NCI-H526 (cell line): ENCODE measurements at regions not wholly inside any gene's neighbourhood (a gene's known extent, or its start where the extent isn't known, plus 50 kb on each side); places are given as distances from the start of the nearest gene placed in this dataset.

Experiments used
- DNase-seq, 2 experiments: peaks; one replicate each; lab custom pipeline; 2025; lab: John Stamatoyannopoulos, UW

DNA sequence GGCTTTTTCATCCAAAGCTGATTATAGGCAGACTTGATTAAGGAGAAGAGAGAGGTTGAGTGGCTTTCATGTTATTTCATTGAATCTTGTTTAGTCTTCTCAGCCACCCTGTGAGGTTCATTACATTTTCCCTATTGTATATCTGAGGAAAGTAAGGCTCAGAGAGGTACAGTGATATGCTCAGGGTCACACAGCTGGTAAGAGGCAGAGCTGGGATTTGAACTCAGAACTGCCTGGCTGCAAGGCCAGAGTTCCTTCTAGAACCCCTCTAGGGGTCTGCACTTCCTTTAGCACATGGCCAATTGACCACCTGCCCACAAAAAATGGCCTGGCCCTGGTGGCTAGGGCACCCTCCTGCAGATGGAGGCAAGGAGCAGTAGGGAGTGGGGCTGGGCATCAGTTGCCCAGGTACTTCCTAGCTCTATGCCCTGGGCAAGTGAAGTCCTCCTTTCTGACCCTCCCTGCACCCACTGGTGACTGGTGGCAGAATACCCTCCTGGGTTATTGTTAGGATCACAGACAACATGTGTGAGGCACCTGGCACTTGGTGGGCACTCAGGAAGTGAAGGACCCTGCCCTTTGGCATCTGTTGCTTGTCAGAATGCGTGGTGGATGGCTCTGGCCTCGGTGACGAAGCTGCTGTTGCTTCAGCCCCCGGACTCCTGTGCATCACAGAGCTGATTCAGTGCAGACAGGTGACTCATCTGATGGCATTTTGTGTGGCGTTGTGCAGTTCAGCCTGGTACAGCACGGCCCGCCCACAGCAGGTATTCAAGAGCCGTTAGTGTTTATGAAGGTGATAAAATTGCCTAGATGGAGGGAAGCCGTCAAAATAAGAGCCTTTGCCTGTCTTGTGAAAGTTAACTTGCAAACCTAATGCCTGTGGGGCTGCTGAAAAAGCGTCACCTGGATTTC, 115.8 kb downstream of the SLC25A47 start:
- DNase-seq: peak; percentile 60 to 67

DNA sequence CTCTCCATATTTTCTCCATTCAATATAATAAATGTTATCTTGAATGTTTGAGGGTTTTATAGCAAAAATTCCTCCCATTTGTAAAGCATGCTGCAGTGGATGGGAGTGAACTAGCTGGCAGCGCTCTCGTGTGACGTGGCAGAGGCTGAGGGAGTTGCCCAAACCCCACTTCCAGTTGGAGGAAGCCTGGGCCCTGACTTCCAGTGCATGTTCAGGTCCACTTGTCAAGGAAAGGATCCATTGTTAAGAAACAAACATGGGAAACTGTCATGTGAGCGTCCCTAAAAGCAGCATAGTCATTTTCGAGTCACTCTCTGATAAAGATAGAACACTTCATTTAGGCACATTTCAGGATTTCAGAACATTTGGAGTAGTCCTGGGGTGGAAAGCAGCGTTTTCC, 116.6 kb downstream of the SLC25A47 start:
- no peak for DNase-seq

DNA sequence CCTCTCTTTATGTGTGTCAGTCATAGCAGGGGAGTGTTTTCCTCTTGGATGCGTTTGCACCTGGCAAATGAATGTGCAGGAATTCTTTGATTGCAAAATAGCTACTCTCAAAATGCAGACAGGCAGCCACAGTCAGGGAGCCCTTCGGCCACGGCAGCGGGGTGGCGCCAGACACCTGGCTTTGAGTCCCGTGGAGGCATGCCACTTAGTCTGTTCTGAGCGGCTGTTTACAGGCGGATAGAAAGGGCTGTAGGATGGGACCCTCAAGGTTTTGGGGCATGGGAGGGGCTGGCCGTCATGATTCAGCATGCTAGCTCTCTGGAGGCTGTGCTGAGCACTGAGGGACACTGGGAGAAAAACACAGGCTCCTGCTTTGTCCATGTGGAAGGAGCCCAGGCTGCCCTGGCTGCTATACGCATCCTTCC, 117.1 kb downstream of the SLC25A47 start:
- DNase-seq: peak; percentile 51 to 92

DNA sequence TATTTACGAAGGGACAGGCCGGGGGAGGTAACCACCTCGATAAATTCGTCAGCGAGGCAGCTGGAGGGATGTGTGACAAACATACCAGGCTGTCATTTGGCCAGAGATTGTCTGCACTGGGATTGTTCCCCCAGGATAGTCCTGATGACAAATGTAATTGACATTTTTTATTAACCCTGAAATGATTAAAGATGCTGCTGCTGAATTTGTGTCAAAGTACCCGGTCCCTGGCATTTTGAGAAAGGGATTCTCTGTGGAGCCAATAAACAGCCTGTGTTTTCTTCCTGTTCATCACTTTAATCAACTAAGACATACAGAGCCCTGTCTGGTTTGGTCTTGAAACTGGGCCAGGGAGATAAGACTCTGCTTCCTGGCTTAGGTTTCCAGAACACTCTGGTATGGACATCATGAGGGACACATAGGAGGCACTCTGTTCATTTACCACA, 117.6 kb downstream of the SLC25A47 start:
- no peak for DNase-seq

DNA sequence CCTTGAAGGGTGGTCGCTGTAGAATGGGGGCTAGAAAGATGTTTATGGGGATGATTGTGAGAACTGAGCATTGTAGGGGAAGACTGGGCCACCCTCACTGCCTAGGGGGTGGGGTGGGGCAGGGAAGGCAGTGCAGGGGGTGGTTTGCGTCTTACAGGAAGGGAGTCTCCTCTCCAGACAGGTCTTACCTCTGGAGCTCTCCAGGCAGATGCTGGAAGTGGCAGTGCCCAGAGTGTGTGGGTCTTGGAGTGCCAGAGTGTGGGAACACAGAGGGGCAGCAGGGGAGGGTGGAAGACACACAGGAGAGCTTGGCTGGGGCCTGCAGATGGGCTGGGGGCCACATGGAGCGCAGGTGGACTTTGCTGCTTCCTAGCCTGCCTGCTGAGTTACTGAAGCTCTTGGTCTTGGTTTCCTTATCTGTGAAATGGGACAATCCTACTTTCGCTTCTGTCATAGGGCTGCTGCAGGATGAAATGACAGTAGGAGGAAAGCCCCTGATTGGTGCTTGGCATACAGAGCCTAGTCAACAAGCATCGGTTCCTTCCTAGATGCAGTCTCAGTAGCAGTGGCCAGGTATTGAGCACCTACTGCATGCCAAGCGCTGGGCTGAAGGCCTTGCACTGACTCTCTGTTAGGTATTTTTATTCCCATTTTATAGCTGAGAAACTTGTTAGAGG, 118.3 kb downstream of the SLC25A47 start:
- DNase-seq: no peak

DNA sequence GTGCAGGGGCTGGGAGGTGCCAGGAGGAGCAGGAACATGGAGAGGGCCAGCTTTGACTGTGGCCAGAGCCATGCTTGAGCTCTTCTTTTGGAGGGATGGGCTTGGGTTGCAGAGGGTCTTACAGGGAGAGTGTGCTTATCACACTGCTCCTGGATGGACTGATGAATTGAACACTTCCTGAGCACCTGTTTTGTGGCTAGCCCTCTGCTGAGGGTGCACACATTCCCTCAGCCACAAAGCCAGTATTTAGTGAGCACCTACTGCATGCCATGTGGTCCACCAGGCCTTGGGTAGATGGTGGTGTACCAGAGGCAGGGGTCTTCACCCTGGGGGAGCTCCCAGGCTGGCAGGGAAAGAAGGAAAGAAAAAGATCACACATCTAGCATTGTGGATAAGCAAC, 118.9 kb downstream of the SLC25A47 start:
- no peak for DNase-seq

DNA sequence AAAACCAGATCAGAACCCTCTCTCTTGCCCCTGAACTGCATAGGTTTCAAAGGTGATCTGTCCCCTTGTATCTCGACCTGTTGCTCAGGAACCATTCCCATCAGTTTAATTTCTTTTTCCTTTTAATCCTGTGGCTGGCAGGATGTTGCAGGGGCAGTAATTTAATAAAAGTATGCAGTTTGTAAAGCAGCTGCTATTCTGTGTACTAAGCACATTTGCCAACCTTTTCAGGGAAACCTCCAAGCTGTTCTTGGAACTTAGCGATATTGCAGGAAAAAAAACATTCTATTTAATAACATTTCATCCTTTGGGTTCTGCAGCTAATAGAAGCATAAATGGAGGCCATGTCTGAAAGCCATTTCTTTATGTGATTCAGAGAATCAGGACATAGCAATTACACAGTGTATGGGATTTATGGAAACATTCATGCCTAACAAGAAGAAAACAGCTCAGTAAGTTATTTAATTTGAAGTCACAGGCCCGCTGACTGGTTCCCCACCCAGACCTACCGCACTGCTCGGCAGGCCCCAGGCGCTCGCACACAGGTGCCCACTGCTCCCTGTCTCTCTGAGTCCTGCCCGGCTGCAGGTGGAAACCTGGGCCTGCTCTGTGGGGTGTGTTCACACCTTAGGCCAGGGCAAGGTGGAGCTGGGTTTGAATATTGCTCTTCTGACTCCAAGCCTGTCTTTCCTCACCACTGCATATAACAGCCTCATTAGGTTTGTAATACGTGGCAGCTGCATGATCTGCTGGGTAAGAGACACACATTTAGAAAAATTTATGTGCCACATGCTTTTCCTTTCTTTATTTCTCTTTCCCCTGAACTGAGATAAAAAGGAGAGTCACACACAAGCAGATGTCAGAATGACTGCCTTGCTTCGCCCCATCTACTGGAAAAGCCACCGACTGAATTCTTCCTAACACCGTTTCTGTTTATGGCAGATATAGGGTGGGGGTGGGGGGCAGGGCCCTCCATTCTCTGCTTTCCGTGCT, 119.7 kb downstream of the SLC25A47 start:
- DNase-seq: peak in 1 of 2 experiments; percentile 19

DNA sequence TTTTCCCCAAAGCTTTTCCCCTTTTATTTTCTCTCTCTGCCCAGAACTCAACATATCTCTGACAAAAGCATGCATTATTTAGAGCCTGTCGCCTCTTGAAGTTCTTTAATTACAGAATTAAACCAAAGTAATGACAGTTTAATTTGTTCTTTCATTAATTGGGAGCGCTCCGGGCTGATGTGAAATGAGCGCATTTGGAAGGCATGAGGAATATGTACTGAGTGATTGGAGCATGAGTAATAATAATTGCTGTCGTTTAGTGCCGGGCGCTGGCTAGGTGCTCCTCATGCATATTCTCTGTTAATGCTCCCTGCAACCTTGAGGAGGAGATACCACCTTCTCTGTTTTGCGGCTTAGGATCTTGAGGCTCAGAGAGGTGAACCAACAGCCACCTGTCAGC, 120.5 kb downstream of the SLC25A47 start:
- DNase-seq: no peak

DNA sequence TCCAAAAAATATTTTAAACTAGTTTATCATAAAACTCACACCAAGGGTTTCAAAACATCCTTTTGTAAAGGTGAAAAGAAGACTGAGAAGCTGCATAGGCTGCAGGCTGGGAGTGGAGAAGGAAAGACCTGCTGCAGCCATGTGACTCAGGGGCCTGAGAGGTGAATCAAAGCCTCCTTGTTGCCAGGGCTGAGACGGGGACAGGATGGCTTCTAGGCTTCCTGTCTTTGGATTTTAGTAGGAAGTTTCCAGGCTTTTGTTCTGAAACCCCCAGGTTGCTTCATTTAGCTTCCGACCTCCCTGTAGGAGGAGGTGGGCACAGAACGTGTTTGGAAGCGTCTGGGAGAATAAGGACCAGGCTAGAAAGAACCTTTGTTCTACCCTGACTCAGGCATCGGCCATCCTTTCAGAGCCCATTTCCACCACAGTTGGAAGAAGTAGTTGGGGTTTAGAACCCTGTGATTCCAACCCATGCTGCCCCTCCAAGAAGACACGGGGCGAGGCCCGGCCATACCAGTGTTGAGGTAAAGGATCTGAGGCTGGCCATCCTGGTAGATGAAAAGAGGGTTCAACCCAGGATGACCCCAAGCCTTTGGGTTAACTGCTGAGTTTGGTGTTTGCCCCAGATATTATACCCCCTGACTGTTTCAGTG, 122.4 kb downstream of the SLC25A47 start:
- peak in 1 of 2 experiments; percentile 15 for DNase-seq

DNA sequence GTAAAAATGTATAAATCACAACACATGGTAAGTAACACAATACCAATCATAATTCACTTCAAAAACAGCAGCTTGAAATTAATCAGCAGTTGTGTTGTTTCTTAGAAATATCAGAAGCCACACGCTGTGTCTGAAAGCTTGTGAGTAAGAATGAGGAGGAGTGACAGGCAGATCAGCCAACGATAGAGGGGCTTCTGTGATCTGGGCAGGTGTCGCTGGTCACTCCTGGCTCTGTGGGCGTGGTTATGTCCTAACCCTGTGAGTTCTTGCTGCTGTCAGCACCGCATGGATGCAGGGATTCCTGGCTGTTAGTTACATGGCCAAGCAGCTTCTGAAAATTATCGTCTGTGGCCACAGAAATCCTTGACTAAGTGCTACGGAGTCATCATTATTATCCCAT, 123.4 kb downstream of the SLC25A47 start:
- DNase-seq: peak in 1 of 2 experiments; percentile 18

DNA sequence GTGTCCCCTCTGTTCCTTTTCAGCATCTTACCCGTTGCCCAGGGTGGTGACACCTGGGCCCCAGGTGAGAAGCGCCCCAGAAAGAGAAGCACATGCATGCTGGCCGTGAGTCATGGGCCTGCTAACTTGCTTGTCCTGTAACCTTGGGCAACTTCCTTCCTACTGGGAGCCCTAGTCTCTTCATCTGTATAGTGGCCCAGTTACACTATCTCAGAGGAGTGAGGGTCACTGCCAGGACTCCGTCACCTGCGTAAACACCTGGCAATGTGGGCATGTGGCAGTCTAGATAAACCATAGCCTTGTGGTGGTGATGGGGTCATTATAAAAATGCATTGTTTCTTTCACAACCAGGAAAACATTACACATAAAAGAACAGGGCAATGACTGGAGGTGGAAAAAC, 125.2 kb downstream of the SLC25A47 start:
- no peak for DNase-seq

DNA sequence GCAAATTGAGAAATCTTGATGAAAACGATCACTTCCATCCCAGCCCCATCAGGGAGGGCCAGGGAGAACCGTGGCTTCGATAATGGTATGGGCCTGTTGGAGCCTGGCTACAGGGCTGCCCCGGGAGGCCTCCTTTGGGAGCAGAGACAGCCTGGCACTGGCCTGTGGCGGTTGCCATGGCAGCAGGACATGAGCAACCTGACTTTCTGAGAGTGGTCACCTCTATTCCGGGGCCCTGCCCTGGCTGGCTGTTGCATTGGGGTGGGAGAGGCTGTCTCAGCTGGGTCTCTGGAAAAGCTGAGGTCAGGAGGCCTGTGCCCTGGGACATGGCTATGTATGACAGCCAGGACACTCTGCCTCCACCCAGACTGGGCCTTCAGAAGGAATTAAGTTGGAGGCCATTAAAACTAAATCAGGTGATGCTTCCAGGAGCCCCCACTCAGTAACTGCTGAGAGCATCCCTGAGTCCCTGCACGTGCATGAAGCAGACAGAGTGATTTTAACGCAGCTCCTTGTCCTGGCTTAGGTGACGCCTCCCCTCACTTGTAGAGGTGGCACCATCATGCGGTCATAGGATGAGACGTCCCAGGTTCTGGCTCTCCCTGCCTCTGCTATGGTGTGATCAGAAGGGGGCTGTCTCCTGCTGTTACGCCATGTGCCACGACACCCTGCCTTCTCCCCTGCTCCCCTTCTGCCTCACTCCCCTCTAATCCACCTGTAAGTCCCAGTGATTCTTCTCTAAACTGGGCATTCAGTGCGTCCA, 126.3 kb downstream of the SLC25A47 start:
- DNase-seq: no peak

DNA sequence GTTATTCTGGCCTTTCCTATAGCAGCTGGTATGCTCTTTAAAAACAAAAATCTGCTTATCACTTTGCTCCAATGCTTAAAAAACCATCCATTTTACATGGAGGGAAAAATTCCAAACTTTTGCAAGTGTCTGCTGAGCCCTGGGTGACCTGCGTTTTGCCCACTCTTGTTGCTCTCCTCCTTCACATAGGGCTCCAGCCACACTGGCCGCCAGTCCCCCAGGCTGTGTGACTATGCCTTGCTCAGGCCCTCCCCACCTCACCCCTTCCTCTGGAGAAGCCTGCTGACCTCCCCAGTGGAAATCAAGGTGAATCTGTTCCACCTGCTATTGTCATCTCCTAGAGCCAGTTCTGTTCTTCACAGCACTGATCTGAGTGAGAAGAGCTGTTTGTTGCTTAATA, 126.9 kb downstream of the SLC25A47 start:
- no peak for DNase-seq

DNA sequence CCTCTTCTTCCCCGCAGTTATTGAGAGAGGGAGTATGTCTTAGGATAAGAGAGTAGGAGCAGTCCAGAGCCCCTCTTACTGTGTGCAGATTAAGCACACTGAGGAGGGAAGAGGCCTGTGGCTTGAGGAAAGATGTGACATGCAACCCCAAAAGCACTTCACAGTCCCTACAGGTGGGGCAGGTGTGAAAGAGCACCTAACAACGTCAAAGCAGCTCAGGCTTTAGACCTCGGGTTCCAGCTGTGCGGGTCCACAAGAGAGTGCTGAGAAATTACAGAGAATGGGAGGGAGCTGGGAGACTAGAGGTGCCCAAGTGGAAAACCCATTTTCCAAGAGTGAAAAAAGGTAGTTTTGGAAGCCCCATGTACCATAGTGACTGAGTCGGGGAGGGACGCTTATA, 127.6 kb downstream of the SLC25A47 start:
- DNase-seq: no peak

DNA sequence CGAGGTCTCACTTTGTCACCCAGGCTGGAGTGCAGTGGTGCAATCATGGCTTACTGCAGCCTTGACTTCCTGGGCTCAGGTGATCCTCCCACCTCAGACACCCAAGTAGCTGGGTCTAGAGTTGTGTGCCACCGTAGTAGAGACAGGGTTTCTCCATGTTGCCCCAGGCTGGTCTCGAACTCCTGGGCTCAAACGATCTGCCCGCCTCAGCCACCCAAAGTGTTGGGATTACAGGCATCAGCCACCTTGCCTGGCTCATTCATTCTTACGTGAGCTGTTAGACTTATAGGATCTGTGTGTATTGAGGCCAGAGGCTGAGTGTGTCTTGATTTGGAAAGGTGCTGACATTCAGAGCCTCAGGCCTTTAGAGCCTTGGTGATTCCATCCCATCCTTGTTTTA, 128.1 kb downstream of the SLC25A47 start:
- no peak for DNase-seq

DNA sequence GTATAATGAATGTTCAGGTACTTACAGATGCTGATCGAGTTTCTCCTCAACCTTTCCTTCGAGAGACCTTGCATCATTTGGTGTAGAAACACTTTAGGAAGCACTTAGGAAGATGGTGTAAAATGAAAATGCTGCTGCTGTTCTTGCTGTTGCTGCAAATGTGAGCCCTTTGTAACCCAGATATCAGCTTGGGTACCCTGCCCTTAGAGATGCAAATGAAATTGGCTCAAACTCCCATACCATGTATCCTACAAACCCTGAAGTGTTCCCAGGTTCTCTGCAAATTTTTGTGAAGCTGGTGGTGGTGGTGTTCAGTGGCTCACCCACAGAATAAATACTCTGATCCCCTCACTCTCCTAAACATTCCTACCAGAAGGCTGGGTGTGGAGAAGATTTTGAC, 130.8 kb downstream of the SLC25A47 start:
- no peak for DNase-seq

DNA sequence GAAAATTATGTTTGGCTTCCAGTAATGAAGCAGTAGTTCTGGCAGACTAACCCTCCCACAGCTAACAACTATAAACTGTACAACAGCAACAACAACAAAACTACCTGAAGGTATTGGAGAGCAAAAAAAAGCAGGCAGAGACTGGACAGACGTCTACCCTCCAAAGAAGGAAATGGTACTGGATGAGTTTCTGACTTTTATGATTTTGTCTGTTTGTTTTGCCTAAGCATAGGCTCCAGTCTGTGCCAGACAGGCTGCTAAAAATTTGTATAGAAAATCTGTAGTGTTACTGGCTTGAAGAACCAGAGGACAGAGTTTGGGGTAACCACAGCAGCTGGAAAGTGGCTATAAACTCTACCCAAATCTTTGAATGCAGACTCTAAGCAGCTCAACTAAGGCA, 131.3 kb downstream of the SLC25A47 start:
- no peak for DNase-seq

DNA sequence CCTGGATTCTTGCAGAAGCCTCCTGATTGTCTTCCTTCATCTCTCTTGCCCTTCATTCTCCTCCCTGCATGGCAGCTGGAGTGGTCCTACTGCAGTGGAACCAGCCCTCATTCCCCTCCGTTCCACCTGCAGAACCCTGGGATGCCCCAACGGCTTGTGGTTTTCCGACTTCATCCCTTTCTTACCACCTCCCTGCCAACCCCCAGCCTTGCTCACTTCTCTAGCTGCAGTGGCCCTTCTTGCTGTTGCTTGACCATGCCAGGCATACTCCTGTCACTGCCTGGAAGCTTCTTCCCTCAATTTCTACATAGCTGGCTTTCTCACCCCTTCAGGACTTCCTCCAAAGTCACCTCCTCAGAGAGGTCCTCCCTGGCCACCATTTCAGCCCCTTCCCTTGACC, 123.3 kb downstream of the BEGAIN start:
- DNase-seq: no peak

DNA sequence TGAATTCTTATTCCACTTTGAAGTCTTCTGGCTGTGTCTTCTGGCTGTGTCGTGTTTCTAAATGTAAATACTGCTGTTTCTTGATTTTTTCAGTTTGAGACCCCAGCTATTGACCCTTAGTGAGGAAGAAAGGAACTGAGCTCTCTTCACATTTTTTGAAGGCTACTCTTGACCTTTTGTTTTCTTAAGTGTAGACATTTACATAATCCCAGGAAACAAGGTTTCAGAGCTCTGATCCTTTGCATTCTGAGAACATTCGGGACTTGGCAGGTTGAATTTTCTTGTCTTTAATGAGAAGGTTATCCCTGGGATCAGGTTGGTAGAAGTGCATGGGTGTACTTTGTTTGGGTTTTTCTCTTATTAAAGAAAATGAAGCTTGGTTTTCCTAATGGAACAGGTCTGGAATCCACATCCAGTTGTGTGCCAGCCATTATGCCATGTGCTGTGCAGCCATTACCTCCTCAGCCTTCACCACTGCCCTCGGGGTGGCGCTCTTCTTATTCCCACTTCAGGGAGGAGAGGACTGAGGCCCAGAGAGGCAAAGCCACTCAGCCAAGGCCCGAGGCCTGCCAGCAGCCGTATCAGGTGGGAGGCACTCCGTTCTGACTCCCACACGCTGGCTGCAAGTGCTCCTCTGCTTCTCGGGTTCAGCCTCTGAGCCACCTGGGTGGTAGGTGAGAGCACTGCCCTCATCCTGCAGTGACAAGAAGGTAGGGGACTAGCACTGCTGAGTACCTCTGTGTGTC, 120.9 kb downstream of the BEGAIN start:
- no peak for DNase-seq
